Anterior cingulate cortex (tissue), 58 donors: ENCODE measurements at regions not wholly inside any gene's neighbourhood (a gene's known extent, or its start where the extent isn't known, plus 50 kb on each side); places are given as distances from the start of the nearest gene placed in this dataset.
A peak's percentile ranks its signal among the peaks of the same experiment; 100 is the strongest.

Source experiments
- DNase-seq, 58 donors: peaks; one replicate each; lab custom pipeline; 2025; lab: John Stamatoyannopoulos, UW

- no peak for DNase-seq
Observed at GRCh38 chr3:42037318-42037945, 53.7 kb upstream of the TRAK1 start.

- no peak for DNase-seq
Observed at GRCh38 chr3:42036483-42036823, 54.7 kb upstream of the TRAK1 start.

GRCh38 chr3:42035816-42036482 lies 55.2 kb upstream of the TRAK1 start:
- DNase-seq = no peak

GRCh38 chr3:42035007-42035406 lies 56.1 kb upstream of the TRAK1 start:
- DNase-seq = no peak

- DNase-seq = no peak
Observed at GRCh38 chr3:42033741-42034140, 57.4 kb upstream of the TRAK1 start.

- DNase-seq = peak in 35 of 58 donors; percentile 9 to 72 (median 31)
Observed at GRCh38 chr3:42032693-42033349, 58.3 kb upstream of the TRAK1 start.

GRCh38 chr3:42031808-42032480 lies 59.2 kb upstream of the TRAK1 start:
- DNase-seq = peak in 24 of 58 donors; percentile 7 to 67 (median 28)

- no peak for DNase-seq
Observed at GRCh38 chr3:42028474-42028873, 62.7 kb upstream of the TRAK1 start.

- no peak for DNase-seq
Observed at GRCh38 chr3:42027571-42027970, 63.6 kb upstream of the TRAK1 start.

- DNase-seq = peak in 57 of 58 donors; percentile 22 to 93 (median 79)
Observed at GRCh38 chr3:42025370-42026138, 63.7 kb upstream of the ULK4 start.

- DNase-seq = peak in 8 of 58 donors; percentile 4 to 36 (median 20)
Observed at GRCh38 chr3:42024591-42025351, 62.9 kb upstream of the ULK4 start.

- DNase-seq = no peak
Observed at GRCh38 chr3:42023380-42023779, 61.5 kb upstream of the ULK4 start.

- DNase-seq = no peak
Observed at GRCh38 chr3:42022355-42022754, 60.5 kb upstream of the ULK4 start.

- DNase-seq = no peak
Observed at GRCh38 chr3:42020684-42021307, 58.9 kb upstream of the ULK4 start.

GRCh38 chr3:42019953-42020260 lies 58.0 kb upstream of the ULK4 start:
- DNase-seq = no peak

- no peak for DNase-seq
Observed at GRCh38 chr3:42019144-42019952, 57.4 kb upstream of the ULK4 start.

- DNase-seq = peak in 33 of 58 donors; percentile 9 to 62 (median 32)
Observed at GRCh38 chr3:42014921-42015533, 53.1 kb upstream of the ULK4 start.

- peak in 7 of 58 donors; percentile 1 to 31 (median 16) for DNase-seq
Observed at GRCh38 chr3:42014458-42014920, 52.6 kb upstream of the ULK4 start.
